SK-N-SH treated with all-trans-retinoic acid at 6 μM for 48 hours (cell line): ENCODE measurements at regions not wholly inside any gene's neighbourhood (a gene's known extent, or its start where the extent isn't known, plus 50 kb on each side); places are given as distances from the start of the nearest gene placed in this dataset.

Experiments
- ARNTL ChIP-seq: fragments of 450-650 bp; formaldehyde crosslinking; IDR thresholded peaks from 2 replicates; pipeline ENCODE4 v1.5.0; 2020; ENCODE audit warnings: low read depth, mild to moderate bottlenecking, moderate library complexity, borderline replicate concordance
- CSDC2 ChIP-seq: fragments of 250-450 bp; sonication (Bioruptor Pico); IDR thresholded peaks from 2 replicates; pipeline ENCODE4 v1.5.0; 2020; ENCODE audit warnings: mild to moderate bottlenecking, moderate library complexity
- GLIS3 ChIP-seq: fragments of 250-450 bp; sonication (Bioruptor Pico); IDR thresholded peaks from 2 replicates; pipeline ENCODE4 v1.5.0; 2020; ENCODE audit warnings: mild to moderate bottlenecking, moderate library complexity
- OSR1 ChIP-seq: fragments of 250-450 bp; sonication (Bioruptor Pico); IDR thresholded peaks from 2 replicates; pipeline ENCODE4 v1.8.0; 2022; ENCODE audit warnings: moderate library complexity, mild to moderate bottlenecking, inconsistent platforms
- PPARA ChIP-seq: fragments of 250-450 bp; sonication (Bioruptor Pico); IDR thresholded peaks from 2 replicates; pipeline ENCODE4 v1.5.0; 2020; ENCODE audit warnings: mild to moderate bottlenecking, borderline replicate concordance
- RARB ChIP-seq: fragments of 250-450 bp; sonication (Bioruptor Pico); IDR thresholded peaks from 2 replicates; pipeline ENCODE4 v1.8.0; 2021; ENCODE audit warnings: mild to moderate bottlenecking, moderate library complexity
- SNAI2 ChIP-seq: fragments of 250-450 bp; sonication (Bioruptor Pico); IDR thresholded peaks from 2 replicates; pipeline ENCODE4 v1.5.0; 2020; ENCODE audit warnings: mild to moderate bottlenecking, moderate library complexity
- ZFP3 ChIP-seq: fragments of 250-450 bp; sonication (Bioruptor Pico); IDR thresholded peaks from 2 replicates; pipeline ENCODE4 v1.5.0; 2020; ENCODE audit warnings: mild to moderate bottlenecking, moderate library complexity
- ZFP30 ChIP-seq: fragments of 450-650 bp; formaldehyde crosslinking; IDR thresholded peaks from 2 replicates; pipeline ENCODE4 v1.5.0; 2022; ENCODE audit warnings: mild to moderate bottlenecking, moderate library complexity
- ZNF565 ChIP-seq: fragments of 450-650 bp; formaldehyde crosslinking; conservative IDR thresholded peaks from 2 replicates; pipeline ENCODE4 v1.5.0; 2020; ENCODE audit warnings: low read depth, mild to moderate bottlenecking, moderate library complexity
- TF ChIP-seq, protein P1 (sequence below): fragments of 250-450 bp; sonication (Bioruptor Pico); IDR thresholded peaks from 2 replicates; pipeline ENCODE4 v1.5.1; 2020; ENCODE audit warnings: low read depth, mild to moderate bottlenecking, moderate library complexity
- TF ChIP-seq, protein P2 (sequence below): fragments of 250-450 bp; sonication (Bioruptor Pico); IDR thresholded peaks from 2 replicates; pipeline ENCODE4 v1.5.0; 2020; ENCODE audit warnings: mild to moderate bottlenecking, moderate library complexity
- TF ChIP-seq, protein P3 (sequence below): fragments of 250-450 bp; sonication (Bioruptor Pico); IDR thresholded peaks from 2 replicates; pipeline ENCODE4 v1.5.1; 2021; ENCODE audit warnings: mild to moderate bottlenecking, moderate library complexity

DNA sequence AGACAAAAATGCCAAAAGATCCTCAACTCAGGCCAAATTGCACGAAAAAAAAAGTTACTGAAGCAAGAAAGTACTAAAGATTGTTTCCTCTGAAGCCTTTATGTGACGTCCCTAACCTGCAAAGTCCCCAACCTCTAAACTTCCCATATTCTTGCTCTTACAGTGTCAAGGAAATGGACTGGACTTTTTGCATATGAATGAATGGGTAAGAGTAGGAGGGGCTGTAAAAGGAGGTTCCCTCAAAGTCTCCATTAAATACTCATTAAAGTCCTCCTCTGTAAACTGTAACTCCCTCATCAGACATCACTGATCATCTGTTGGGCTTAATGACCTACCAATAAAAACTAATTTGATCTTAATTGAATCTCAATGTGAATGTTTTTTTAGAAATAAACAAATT is 164.8 kb upstream of the STEAP1 start:
- TF ChIP-seq, protein P1, sequence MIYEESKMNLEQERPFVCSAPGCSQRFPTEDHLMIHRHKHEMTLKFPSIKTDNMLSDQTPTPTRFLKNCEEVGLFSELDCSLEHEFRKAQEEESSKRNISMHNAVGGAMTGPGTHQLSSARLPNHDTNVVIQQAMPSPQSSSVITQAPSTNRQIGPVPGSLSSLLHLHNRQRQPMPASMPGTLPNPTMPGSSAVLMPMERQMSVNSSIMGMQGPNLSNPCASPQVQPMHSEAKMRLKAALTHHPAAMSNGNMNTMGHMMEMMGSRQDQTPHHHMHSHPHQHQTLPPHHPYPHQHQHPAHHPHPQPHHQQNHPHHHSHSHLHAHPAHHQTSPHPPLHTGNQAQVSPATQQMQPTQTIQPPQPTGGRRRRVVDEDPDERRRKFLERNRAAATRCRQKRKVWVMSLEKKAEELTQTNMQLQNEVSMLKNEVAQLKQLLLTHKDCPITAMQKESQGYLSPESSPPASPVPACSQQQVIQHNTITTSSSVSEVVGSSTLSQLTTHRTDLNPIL (CRISPR knock-in tag), result no peak
- TF ChIP-seq RARB, result no peak
- TF ChIP-seq PPARA (CRISPR knock-in tag), result no peak
- no peak for TF ChIP-seq ZFP3 (CRISPR knock-in tag)
- TF ChIP-seq GLIS3, result no peak
- no peak for TF ChIP-seq ARNTL (CRISPR knock-in tag)
- TF ChIP-seq, protein P2, sequence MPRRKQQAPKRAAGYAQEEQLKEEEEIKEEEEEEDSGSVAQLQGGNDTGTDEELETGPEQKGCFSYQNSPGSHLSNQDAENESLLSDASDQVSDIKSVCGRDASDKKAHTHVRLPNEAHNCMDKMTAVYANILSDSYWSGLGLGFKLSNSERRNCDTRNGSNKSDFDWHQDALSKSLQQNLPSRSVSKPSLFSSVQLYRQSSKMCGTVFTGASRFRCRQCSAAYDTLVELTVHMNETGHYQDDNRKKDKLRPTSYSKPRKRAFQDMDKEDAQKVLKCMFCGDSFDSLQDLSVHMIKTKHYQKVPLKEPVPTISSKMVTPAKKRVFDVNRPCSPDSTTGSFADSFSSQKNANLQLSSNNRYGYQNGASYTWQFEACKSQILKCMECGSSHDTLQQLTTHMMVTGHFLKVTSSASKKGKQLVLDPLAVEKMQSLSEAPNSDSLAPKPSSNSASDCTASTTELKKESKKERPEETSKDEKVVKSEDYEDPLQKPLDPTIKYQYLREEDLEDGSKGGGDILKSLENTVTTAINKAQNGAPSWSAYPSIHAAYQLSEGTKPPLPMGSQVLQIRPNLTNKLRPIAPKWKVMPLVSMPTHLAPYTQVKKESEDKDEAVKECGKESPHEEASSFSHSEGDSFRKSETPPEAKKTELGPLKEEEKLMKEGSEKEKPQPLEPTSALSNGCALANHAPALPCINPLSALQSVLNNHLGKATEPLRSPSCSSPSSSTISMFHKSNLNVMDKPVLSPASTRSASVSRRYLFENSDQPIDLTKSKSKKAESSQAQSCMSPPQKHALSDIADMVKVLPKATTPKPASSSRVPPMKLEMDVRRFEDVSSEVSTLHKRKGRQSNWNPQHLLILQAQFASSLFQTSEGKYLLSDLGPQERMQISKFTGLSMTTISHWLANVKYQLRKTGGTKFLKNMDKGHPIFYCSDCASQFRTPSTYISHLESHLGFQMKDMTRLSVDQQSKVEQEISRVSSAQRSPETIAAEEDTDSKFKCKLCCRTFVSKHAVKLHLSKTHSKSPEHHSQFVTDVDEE (CRISPR knock-in tag), result no peak
- no peak for TF ChIP-seq ZNF565
- TF ChIP-seq, protein P3, sequence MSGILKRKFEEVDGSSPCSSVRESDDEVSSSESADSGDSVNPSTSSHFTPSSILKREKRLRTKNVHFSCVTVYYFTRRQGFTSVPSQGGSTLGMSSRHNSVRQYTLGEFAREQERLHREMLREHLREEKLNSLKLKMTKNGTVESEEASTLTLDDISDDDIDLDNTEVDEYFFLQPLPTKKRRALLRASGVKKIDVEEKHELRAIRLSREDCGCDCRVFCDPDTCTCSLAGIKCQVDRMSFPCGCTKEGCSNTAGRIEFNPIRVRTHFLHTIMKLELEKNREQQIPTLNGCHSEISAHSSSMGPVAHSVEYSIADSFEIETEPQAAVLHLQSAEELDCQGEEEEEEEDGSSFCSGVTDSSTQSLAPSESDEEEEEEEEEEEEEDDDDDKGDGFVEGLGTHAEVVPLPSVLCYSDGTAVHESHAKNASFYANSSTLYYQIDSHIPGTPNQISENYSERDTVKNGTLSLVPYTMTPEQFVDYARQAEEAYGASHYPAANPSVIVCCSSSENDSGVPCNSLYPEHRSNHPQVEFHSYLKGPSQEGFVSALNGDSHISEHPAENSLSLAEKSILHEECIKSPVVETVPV (CRISPR knock-in tag), result no peak
- TF ChIP-seq CSDC2, result no peak
- no peak for TF ChIP-seq OSR1
- TF ChIP-seq SNAI2 (CRISPR knock-in tag), result no peak
- TF ChIP-seq ZFP30 (CRISPR knock-in tag), result no peak
